H9 (cell line): ENCODE measurements at regions not wholly inside any gene's neighbourhood (a gene's known extent, or its start where the extent isn't known, plus 50 kb on each side); places are given as distances from the start of the nearest gene placed in this dataset.

Source experiments
- DNase-seq: peaks from one replicate; pipeline ENCODE4 v3.0.0-alpha.2; 2017
- H2AFZ ChIP-seq: one replicate; pipeline ENCODE4 v1.6.1; 2013; ENCODE audit warnings: mild to moderate bottlenecking, low read length, control low read depth, moderate library complexity
- H2AK5ac ChIP-seq: 2 replicates; pipeline ENCODE4 v1.6.1; 2013; ENCODE audit warnings: low read length, control low read depth, mixed read lengths; ENCODE audit not compliant: insufficient read length
- H2BK120ac ChIP-seq: one replicate; pipeline ENCODE4 v1.6.1; 2013; ENCODE audit warnings: low read depth, mild to moderate bottlenecking, low read length, control low read depth, inconsistent platforms; ENCODE audit not compliant: poor library complexity, severe bottlenecking
- H2BK12ac ChIP-seq: 2 replicates; pipeline ENCODE4 v1.6.1; 2013; ENCODE audit warnings: low read length, control low read depth, mixed read lengths, low read depth; ENCODE audit not compliant: insufficient read length
- H2BK15ac ChIP-seq: 2 replicates; pipeline ENCODE4 v1.6.1; 2013; ENCODE audit warnings: low read depth, low read length, control low read depth
- H2BK20ac ChIP-seq: one replicate; pipeline ENCODE4 v1.6.1; 2013; ENCODE audit warnings: low read depth, mild to moderate bottlenecking, low read length, control low read depth, inconsistent platforms; ENCODE audit not compliant: poor library complexity, severe bottlenecking
- H2BK5ac ChIP-seq: 2 replicates; pipeline ENCODE4 v1.6.1; 2013; ENCODE audit warnings: low read length, control low read depth, mixed read lengths; ENCODE audit not compliant: insufficient read length
- H3K14ac ChIP-seq: 2 replicates; pipeline ENCODE4 v1.6.1; 2013; ENCODE audit warnings: low read length, control low read depth; ENCODE audit not compliant: insufficient read depth
- H3K18ac ChIP-seq: 2 replicates; pipeline ENCODE4 v1.6.1; 2013; ENCODE audit warnings: low read depth, mild to moderate bottlenecking, mixed read lengths, low read length, control low read depth; ENCODE audit not compliant: insufficient read length
- H3K23ac ChIP-seq: 2 replicates; pipeline ENCODE4 v1.6.1; 2013; ENCODE audit warnings: low read length, control low read depth, mixed read lengths, low read depth; ENCODE audit not compliant: insufficient read length
- H3K23me2 ChIP-seq: 2 replicates; pipeline ENCODE4 v1.6.1; 2013; ENCODE audit warnings: low read depth, mild to moderate bottlenecking, mixed read lengths, low read length, control low read depth; ENCODE audit not compliant: insufficient read length, poor library complexity, severe bottlenecking
- H3K27ac ChIP-seq: 2 replicates; pipeline ENCODE4 v1.5.1; 2013; ENCODE audit warnings: low read length, control low read depth, mixed read lengths, low read depth; ENCODE audit not compliant: insufficient read length
- H3K27me3 ChIP-seq: 2 replicates; pipeline ENCODE4 v1.6.1; 2013; ENCODE audit warnings: low read length, control low read depth, inconsistent platforms; ENCODE audit not compliant: insufficient read depth
- H3K4ac ChIP-seq: 2 replicates; pipeline ENCODE4 v1.6.1; 2013; ENCODE audit warnings: low read depth, mild to moderate bottlenecking, control low read depth, inconsistent platforms, low read length, moderate library complexity
- H3K4me1 ChIP-seq: 2 replicates; pipeline ENCODE4 v1.6.1; 2013; ENCODE audit warnings: low read length, control low read depth, inconsistent platforms; ENCODE audit not compliant: insufficient read depth
- H3K4me2 ChIP-seq: 2 replicates; pipeline ENCODE4 v1.6.1; 2013; ENCODE audit warnings: low read length, control low read depth, mixed read lengths; ENCODE audit not compliant: insufficient read length, insufficient read depth
- H3K56ac ChIP-seq: 2 replicates; pipeline ENCODE4 v1.6.1; 2013; ENCODE audit warnings: low read depth, mild to moderate bottlenecking, mixed read lengths, low read length, control low read depth; ENCODE audit not compliant: insufficient read length
- H3K79me1 ChIP-seq: 2 replicates; pipeline ENCODE4 v1.6.1; 2013; ENCODE audit warnings: low read depth, mild to moderate bottlenecking, moderate library complexity, low read length, control low read depth, inconsistent platforms; ENCODE audit not compliant: insufficient read depth, poor library complexity, severe bottlenecking
- H3K79me2 ChIP-seq: 2 replicates; pipeline ENCODE4 v1.6.1; 2013; ENCODE audit warnings: low read length, control low read depth, inconsistent platforms; ENCODE audit not compliant: insufficient read depth
- H3K9ac ChIP-seq: 2 replicates; pipeline ENCODE4 v1.6.1; 2013; ENCODE audit warnings: low read length, control low read depth, mixed read lengths; ENCODE audit not compliant: insufficient read length; ENCODE audit errors: extremely low read depth
- H3K9me3 ChIP-seq: one replicate; pipeline ENCODE4 v1.6.1; 2013; ENCODE audit warnings: low read depth, low read length, inconsistent platforms; ENCODE audit not compliant: control insufficient read depth
- H3T11ph ChIP-seq: one replicate; pipeline ENCODE4 v1.6.1; 2013; ENCODE audit warnings: mild to moderate bottlenecking, low read length, control low read depth, inconsistent platforms
- H4K20me1 ChIP-seq: one replicate; pipeline ENCODE4 v1.6.1; 2013; ENCODE audit not compliant: control insufficient read depth, insufficient read length, insufficient read depth
- H4K5ac ChIP-seq: 2 replicates; pipeline ENCODE4 v1.6.1; 2013; ENCODE audit warnings: low read depth, mild to moderate bottlenecking, mixed read lengths, low read length, control low read depth; ENCODE audit not compliant: insufficient read length
- H4K8ac ChIP-seq: replicated peaks from 2 replicates; pipeline ENCODE4 v1.6.1; 2013; ENCODE audit warnings: low read length, control low read depth, mixed read lengths, low read depth; ENCODE audit not compliant: insufficient read length
- H4K91ac ChIP-seq: 2 replicates; pipeline ENCODE4 v1.6.1; 2013; ENCODE audit warnings: low read depth, mild to moderate bottlenecking, moderate library complexity, mixed read lengths, low read length, control low read depth; ENCODE audit not compliant: insufficient read length
- H3K27ac Mint-ChIP-seq, 3 experiments: 2 replicates in 2 of 3; 3 replicates in 1 of 3; pipeline ENCODE4 v1.8.0; 2020 to 2021; ENCODE audit warnings: mixed read lengths in 3 of 3, mild to moderate bottlenecking in 1 of 3, moderate library complexity in 1 of 3
- H3K27me3 Mint-ChIP-seq: 2 replicates; pipeline ENCODE4 v1.8.0; 2021; ENCODE audit warnings: low read depth, mild to moderate bottlenecking, moderate library complexity, mixed read lengths
- H3K36me3 Mint-ChIP-seq, 3 experiments: 2 replicates in 2 of 3; 3 replicates in 1 of 3; pipeline ENCODE4 v1.8.0; 2020 to 2021; ENCODE audit warnings: low read depth in 3 of 3, mixed read lengths in 3 of 3; ENCODE audit not compliant: insufficient read depth in 1 of 3
- H3K4me1 Mint-ChIP-seq, 2 experiments: 2 replicates each; pipeline ENCODE4 v1.8.0; 2020; ENCODE audit warnings: mixed read lengths in 2 of 2
- H3K4me3 Mint-ChIP-seq, 2 experiments: 2 replicates in 1 of 2; 3 replicates in 1 of 2; pipeline ENCODE4 v1.8.0; 2020 to 2021; ENCODE audit warnings: mild to moderate bottlenecking in 2 of 2, mixed read lengths in 2 of 2, moderate library complexity in 1 of 2
- H3K9me3 Mint-ChIP-seq, 2 experiments: 2 replicates in 1 of 2; 3 replicates in 1 of 2; pipeline ENCODE4 v1.8.0; 2020; ENCODE audit warnings: mild to moderate bottlenecking in 2 of 2, mixed read lengths in 2 of 2, moderate library complexity in 1 of 2
- CTCF ChIP-seq: fragments of 200-600 bp; sonication (generic); conservative IDR thresholded peaks from 3 replicates; pipeline ENCODE4 v1.8.0; 2021; ENCODE audit warnings: antibody characterized with exemption, mild to moderate bottlenecking
- WGBS: extraction: QIAGEN DNeasy Blood & Tissue Kit; methylation state at CpG from one replicate; pipeline ENCODE4 v1.1.7; 2013; ENCODE audit warnings: missing lambda C conversion rate, low lambda C conversion rate, mixed read lengths; ENCODE audit not compliant: insufficient read length; ENCODE audit errors: extremely low coverage; 5-methylcytosine and 5-hydroxymethylcytosine counted together

GRCh38 chrX:43313035-43313434 is 343.1 kb upstream of the MAOA start:
- H2BK5ac ChIP-seq = no peak overlapping the region
- no peak overlapping the region for H2BK20ac ChIP-seq
- no peak overlapping the region for H3K23ac ChIP-seq
- no peak overlapping the region for H4K8ac ChIP-seq
- H3K36me3 Mint-ChIP-seq = no peaks in the 10 kb centered on the region; a peak in 3 of 7 replicates
- H3K23me2 ChIP-seq = no peaks in the 10 kb centered on the region
- no peaks in the 10 kb centered on the region for H3K27me3 Mint-ChIP-seq
- H2BK12ac ChIP-seq = no peak overlapping the region
- H4K5ac ChIP-seq = no peak overlapping the region
- no peaks in the 10 kb centered on the region for H3K9me3 ChIP-seq
- H3T11ph ChIP-seq = no peak overlapping the region
- no peak overlapping the region for H3K9ac ChIP-seq
- DNase-seq = no peak
- H2BK120ac ChIP-seq = no peak overlapping the region
- H3K4ac ChIP-seq = no peak overlapping the region
- H3K27ac Mint-ChIP-seq = no peak overlapping the region
- no peak overlapping the region for H3K27ac ChIP-seq
- H2AK5ac ChIP-seq = no peak overlapping the region
- no peak overlapping the region for H2BK15ac ChIP-seq
- peaks cover 3 to 19% of the 10 kb centered on the region in 2 experiments; a peak in 4 of 5 replicates for H3K9me3 Mint-ChIP-seq
- no peaks in the 10 kb centered on the region for H3K79me2 ChIP-seq
- no peaks in the 10 kb centered on the region for H4K20me1 ChIP-seq
- no peak overlapping the region for H3K56ac ChIP-seq
- no peak overlapping the region for H3K14ac ChIP-seq
- WGBS = no CpG with 5 or more reads among the region's 1 CpG
- TF ChIP-seq CTCF = no peak
- no peak overlapping the region for H4K91ac ChIP-seq
- peaks cover 4 to 9% of the 10 kb centered on the region in 2 experiments; a peak in 3 of 4 replicates for H3K4me1 Mint-ChIP-seq
- H3K27me3 ChIP-seq = no peaks in the 10 kb centered on the region
- H3K4me3 Mint-ChIP-seq = no peak overlapping the region
- no peak overlapping the region for H3K4me2 ChIP-seq
- H3K4me1 ChIP-seq = no peaks in the 10 kb centered on the region
- H3K18ac ChIP-seq = no peak overlapping the region
- H3K79me1 ChIP-seq = no peaks in the 10 kb centered on the region
- H2AFZ ChIP-seq = no peak overlapping the region
